Smooth muscle cell (in vitro differentiated cells): ENCODE measurements at regions not wholly inside any gene's neighbourhood (a gene's known extent, or its start where the extent isn't known, plus 50 kb on each side); places are given as distances from the start of the nearest gene placed in this dataset.

Experiments
- DNase-seq: peaks from one replicate; lab custom pipeline; 2025; ENCODE audit not compliant: unreplicated experiment; lab: John Stamatoyannopoulos, UW
- H2AFZ ChIP-seq: fragments of 200-600 bp; sonication (generic); 2 replicates; pipeline ENCODE4 v1.6.0; 2016; ENCODE audit warnings: antibody characterized with exemption, low read depth, mild to moderate bottlenecking
- H3F3A ChIP-seq: fragments of 200-600 bp; sonication (generic); 2 replicates; pipeline ENCODE4 v1.6.0; 2017; ENCODE audit warnings: antibody characterized with exemption, low read depth
- H3K27ac ChIP-seq: fragments of 200-600 bp; sonication (generic); 2 replicates; pipeline ENCODE4 v1.5.1; 2016; ENCODE audit warnings: low read depth, mild to moderate bottlenecking
- H3K27me3 ChIP-seq: fragments of 200-600 bp; sonication (generic); 2 replicates; pipeline ENCODE4 v1.6.1; 2016; ENCODE audit warnings: low read depth, mild to moderate bottlenecking
- H3K36me3 ChIP-seq: fragments of 200-600 bp; sonication (generic); 2 replicates; pipeline ENCODE4 v1.5.1; 2016; ENCODE audit warnings: low read depth
- H3K4me1 ChIP-seq: fragments of 200-600 bp; sonication (generic); 2 replicates; pipeline ENCODE4 v1.5.1; 2016; ENCODE audit warnings: low read depth
- H3K4me2 ChIP-seq: fragments of 200-600 bp; sonication (generic); 2 replicates; pipeline ENCODE4 v1.6.0; 2016; ENCODE audit warnings: mild to moderate bottlenecking
- H3K4me3 ChIP-seq: fragments of 200-600 bp; sonication (generic); 2 replicates; pipeline ENCODE4 v1.5.1; 2016; ENCODE audit warnings: mild to moderate bottlenecking
- H3K79me2 ChIP-seq: fragments of 200-600 bp; sonication (generic); 2 replicates; pipeline ENCODE4 v1.6.0; 2016; ENCODE audit warnings: low read depth, mild to moderate bottlenecking
- H3K9ac ChIP-seq: fragments of 200-600 bp; sonication (generic); 2 replicates; pipeline ENCODE4 v1.6.0; 2016; ENCODE audit warnings: low read depth
- H3K9me3 ChIP-seq: fragments of 200-600 bp; sonication (generic); replicated peaks from 2 replicates; pipeline ENCODE4 v1.5.1; 2016; ENCODE audit warnings: low read depth
- H4K20me1 ChIP-seq: fragments of 200-600 bp; sonication (generic); 2 replicates; pipeline ENCODE4 v1.6.0; 2016; ENCODE audit warnings: low read depth
- WGBS: methylation state at CpG from one replicate; pipeline ENCODE4 v1.1.7; 2016; ENCODE audit warnings: low lambda C conversion rate; 5-methylcytosine and 5-hydroxymethylcytosine counted together
- TF ChIP-seq, protein P1 (sequence below): fragments of 200-600 bp; sonication (generic); IDR thresholded peaks from 2 replicates; pipeline ENCODE4 v1.5.1; 2017; ENCODE audit warnings: borderline replicate concordance, mild to moderate bottlenecking, antibody characterized with exemption; ENCODE audit not compliant: insufficient read depth, poor library complexity, severe bottlenecking

DNA sequence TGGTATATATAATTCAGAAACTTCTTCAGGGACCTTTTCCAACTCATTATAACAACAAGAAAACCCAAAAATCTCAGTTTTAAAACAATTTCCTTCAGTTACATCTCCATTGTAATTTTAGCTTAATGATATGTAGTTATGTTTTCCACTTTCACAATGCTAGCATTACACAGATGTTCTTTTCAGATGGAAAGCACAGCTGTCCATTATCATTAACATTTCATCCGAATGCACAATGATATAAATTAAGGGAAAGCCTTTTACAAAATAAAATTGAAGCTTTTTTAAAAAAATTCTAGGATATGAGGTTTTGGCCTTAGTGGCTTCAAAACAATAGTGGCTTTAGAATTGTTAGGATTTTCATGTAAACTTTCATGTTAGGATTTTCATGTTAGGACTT, 389.2 kb downstream of the ADAM29 start:
- Histone ChIP-seq H3K36me3 (no peaks in the 10 kb centered on the region), H3K9ac (no peak overlapping the region), H3K27me3 (no peaks in the 10 kb centered on the region), H3K4me1 (no peaks in the 10 kb centered on the region), H3K4me3 (no peak overlapping the region), H3F3A (no peaks in the 10 kb centered on the region), H3K4me2 (no peak overlapping the region), H2AFZ (no peak overlapping the region), H3K79me2 (no peaks in the 10 kb centered on the region), H3K27ac (no peak overlapping the region), H3K9me3 (no peaks in the 10 kb centered on the region), H4K20me1 (no peaks in the 10 kb centered on the region)
- DNase-seq, result no peak
- WGBS, result 93% methylated on average over 1 of the region's 1 CpG
- TF ChIP-seq, protein P1, sequence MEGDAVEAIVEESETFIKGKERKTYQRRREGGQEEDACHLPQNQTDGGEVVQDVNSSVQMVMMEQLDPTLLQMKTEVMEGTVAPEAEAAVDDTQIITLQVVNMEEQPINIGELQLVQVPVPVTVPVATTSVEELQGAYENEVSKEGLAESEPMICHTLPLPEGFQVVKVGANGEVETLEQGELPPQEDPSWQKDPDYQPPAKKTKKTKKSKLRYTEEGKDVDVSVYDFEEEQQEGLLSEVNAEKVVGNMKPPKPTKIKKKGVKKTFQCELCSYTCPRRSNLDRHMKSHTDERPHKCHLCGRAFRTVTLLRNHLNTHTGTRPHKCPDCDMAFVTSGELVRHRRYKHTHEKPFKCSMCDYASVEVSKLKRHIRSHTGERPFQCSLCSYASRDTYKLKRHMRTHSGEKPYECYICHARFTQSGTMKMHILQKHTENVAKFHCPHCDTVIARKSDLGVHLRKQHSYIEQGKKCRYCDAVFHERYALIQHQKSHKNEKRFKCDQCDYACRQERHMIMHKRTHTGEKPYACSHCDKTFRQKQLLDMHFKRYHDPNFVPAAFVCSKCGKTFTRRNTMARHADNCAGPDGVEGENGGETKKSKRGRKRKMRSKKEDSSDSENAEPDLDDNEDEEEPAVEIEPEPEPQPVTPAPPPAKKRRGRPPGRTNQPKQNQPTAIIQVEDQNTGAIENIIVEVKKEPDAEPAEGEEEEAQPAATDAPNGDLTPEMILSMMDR, result no peak

DNA sequence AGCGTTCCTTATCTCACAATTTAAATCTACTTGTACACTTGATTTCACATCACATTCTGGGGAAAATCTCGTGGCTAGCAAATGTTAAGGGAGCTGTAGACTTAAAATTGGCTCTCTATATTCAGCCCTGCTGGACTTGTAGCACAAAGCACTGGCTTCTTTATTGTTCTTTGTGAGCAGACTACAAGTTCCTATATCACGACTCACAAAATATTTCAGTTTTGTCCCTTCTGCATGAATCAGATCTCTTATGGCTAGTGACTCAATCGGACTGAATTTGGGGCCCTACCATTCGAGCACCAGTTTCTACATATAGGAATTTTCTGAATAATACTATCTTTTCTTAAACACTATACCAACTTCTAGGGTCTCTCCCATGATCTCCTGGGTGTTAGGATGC, 390.1 kb downstream of the ADAM29 start:
- Histone ChIP-seq H3K9ac (no peak overlapping the region), H2AFZ (no peak overlapping the region), H3K4me1 (no peaks in the 10 kb centered on the region), H3K27ac (no peak overlapping the region), H4K20me1 (no peaks in the 10 kb centered on the region), H3K79me2 (no peaks in the 10 kb centered on the region), H3K27me3 (no peaks in the 10 kb centered on the region), H3F3A (no peaks in the 10 kb centered on the region), H3K4me2 (peak overlapping the region; percentile 59), H3K36me3 (no peaks in the 10 kb centered on the region), H3K4me3 (no peak overlapping the region), H3K9me3 (no peaks in the 10 kb centered on the region)
- 57% methylated on average over 5 of the region's 5 CpGs for WGBS
- DNase-seq, result no peak
- TF ChIP-seq, protein P1, result no peak

DNA sequence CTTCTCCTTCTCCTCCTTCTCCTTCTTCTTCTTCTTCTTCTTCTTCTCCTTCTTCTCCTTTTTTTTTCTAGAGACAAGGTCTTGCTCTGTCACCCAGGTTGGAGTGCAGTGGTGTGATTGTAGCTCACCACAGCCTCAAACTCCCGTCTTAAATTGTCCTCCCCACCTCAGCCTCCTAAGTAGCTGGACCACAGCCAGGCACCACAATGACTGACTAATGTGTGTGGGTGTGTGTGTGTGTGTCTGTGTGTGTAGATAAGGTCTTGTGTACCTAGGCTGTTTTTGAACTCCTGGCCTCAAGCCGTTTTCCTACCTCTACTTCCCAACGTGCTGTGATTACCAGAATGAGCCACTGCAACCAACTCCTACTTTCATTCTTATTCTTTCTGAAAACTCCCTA, 390.9 kb downstream of the ADAM29 start:
- Histone ChIP-seq H3K36me3 (no peaks in the 10 kb centered on the region), H3K4me1 (no peaks in the 10 kb centered on the region), H3K9me3 (no peaks in the 10 kb centered on the region), H4K20me1 (no peaks in the 10 kb centered on the region), H3K9ac (no peak overlapping the region), H3K79me2 (no peaks in the 10 kb centered on the region), H3K27me3 (no peaks in the 10 kb centered on the region), H3K4me2 (no peak overlapping the region), H3K27ac (no peak overlapping the region), H2AFZ (no peak overlapping the region), H3F3A (no peaks in the 10 kb centered on the region), H3K4me3 (no peak overlapping the region)
- WGBS, result 53% methylated on average over 3 of the region's 3 CpGs
- TF ChIP-seq, protein P1, result no peak
- DNase-seq, result no peak

DNA sequence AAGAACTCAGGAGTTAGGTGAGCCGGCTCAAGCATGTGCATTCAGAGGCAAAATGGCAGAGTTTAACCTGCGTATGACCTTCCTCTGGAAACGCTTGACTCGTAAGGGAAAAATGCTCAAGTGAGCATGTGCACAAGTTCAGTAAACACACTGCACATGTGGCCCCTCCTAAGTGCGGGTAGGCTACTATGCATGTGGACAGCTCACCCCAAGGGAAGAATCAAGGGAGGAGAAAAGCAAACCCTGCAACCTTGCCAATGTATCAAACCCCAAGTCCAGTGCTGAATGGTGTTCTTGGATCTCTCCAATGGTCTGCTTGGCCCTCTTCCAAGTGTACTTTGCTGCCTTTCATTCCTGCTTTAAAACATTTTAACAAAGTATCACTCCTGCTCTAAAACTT, 407.1 kb downstream of the ADAM29 start:
- Histone ChIP-seq H3F3A (no peaks in the 10 kb centered on the region), H2AFZ (no peak overlapping the region), H3K4me2 (no peak overlapping the region), H3K27ac (no peak overlapping the region), H3K9ac (no peak overlapping the region), H3K79me2 (no peaks in the 10 kb centered on the region), H3K27me3 (no peaks in the 10 kb centered on the region), H3K4me3 (no peak overlapping the region), H3K36me3 (no peaks in the 10 kb centered on the region), H3K4me1 (no peaks in the 10 kb centered on the region), H4K20me1 (no peaks in the 10 kb centered on the region), H3K9me3 (no peaks in the 10 kb centered on the region)
- 88% methylated on average over 5 of the region's 5 CpGs for WGBS
- TF ChIP-seq, protein P1, result no peak
- no peak for DNase-seq
